Peyer's patch (tissue), 4 donors: ENCODE measurements at regions not wholly inside any gene's neighbourhood (a gene's known extent, or its start where the extent isn't known, plus 50 kb on each side); places are given as distances from the start of the nearest gene placed in this dataset.

Experiments used
- DNase-seq, 3 donors: peaks; one replicate each; pipeline ENCODE4 v3.0.0-alpha.2; 2017 to 2019
- H3K27ac ChIP-seq, 4 donors: fragments of 200-600 bp; sonication (generic); one replicate each; pipeline ENCODE4 v1.5.1; 2016 to 2019
- H3K27me3 ChIP-seq, 2 donors: fragments of 200-600 bp; sonication (generic); one replicate each; pipeline ENCODE4 v1.5.1; 2019
- H3K36me3 ChIP-seq, 3 donors: fragments of 200-600 bp; sonication (generic); one replicate each; pipeline ENCODE4 v1.5.1; 2016 to 2019
- H3K4me1 ChIP-seq, 4 donors: fragments of 200-600 bp; sonication (generic); one replicate each; pipeline ENCODE4 v1.5.1; 2016 to 2019
- H3K4me3 ChIP-seq, 4 donors: fragments of 200-600 bp; sonication (generic); 1 replicate in 3 of 4; 2 replicates in 1 of 4; pipeline ENCODE4 v1.5.1; 2016 to 2019; ENCODE audit warnings: mild to moderate bottlenecking in 1 of 4
- H3K9me3 ChIP-seq, 4 donors: fragments of 200-600 bp; sonication (generic); one replicate each; pipeline ENCODE4 v1.5.1; 2016 to 2019; ENCODE audit warnings: mild to moderate bottlenecking in 1 of 4
- CTCF ChIP-seq, 6 experiments: fragments of 450-650 bp in 4 of 6; fragments of 200-600 bp in 2 of 6; sonication (generic) in 1 of 6; IDR thresholded peaks; one replicate each; pipeline ENCODE4 v1.5.1; 2017 to 2019; ENCODE audit warnings: antibody characterized with exemption in 6 of 6, mild to moderate bottlenecking in 3 of 6, moderate library complexity in 1 of 6
- POLR2A ChIP-seq, 2 donors: fragments of 450-650 bp; IDR thresholded peaks; one replicate each; pipeline ENCODE4 v1.5.1; 2017; ENCODE audit warnings: antibody characterized with exemption in 2 of 2, mild to moderate bottlenecking in 2 of 2, moderate library complexity in 2 of 2

GRCh38 chr7:57343901-57344622 is 105.9 kb upstream of the ZNF716 start:
- no peak for DNase-seq
- Histone ChIP-seq H3K27ac (no peak overlapping the region), H3K4me1 (no peaks in the 10 kb centered on the region), H3K36me3 (no peaks in the 10 kb centered on the region), H3K4me3 (no peak overlapping the region), H3K27me3 (no peaks in the 10 kb centered on the region), H3K9me3 (peaks cover 0 to 11% (median 2%) of the 10 kb centered on the region in 4 donors)
- no peak for TF ChIP-seq CTCF (IDR thresholded peaks at IDR 0.05)

GRCh38 chr7:57344957-57345356 is 105.0 kb upstream of the ZNF716 start:
- Histone ChIP-seq H3K4me1 (no peaks in the 10 kb centered on the region), H3K27ac (no peak overlapping the region), H3K27me3 (no peaks in the 10 kb centered on the region), H3K36me3 (no peaks in the 10 kb centered on the region), H3K4me3 (no peak overlapping the region), H3K9me3 (peaks cover 0 to 11% (median 2%) of the 10 kb centered on the region in 4 donors)
- TF ChIP-seq CTCF (IDR thresholded peaks at IDR 0.05) (no peak), POLR2A (IDR thresholded peaks at IDR 0.05) (no peak)
- no peak for DNase-seq

GRCh38 chr7:57348646-57349269 is 101.2 kb upstream of the ZNF716 start:
- no peak for DNase-seq
- Histone ChIP-seq H3K4me1 (no peaks in the 10 kb centered on the region), H3K27me3 (no peaks in the 10 kb centered on the region), H3K4me3 (no peak overlapping the region), H3K36me3 (no peaks in the 10 kb centered on the region), H3K27ac (no peak overlapping the region), H3K9me3 (peaks cover 0 to 11% (median 3%) of the 10 kb centered on the region in 4 donors)
- TF ChIP-seq POLR2A (IDR thresholded peaks at IDR 0.05) (no peak), CTCF (IDR thresholded peaks at IDR 0.05) (no peak)

GRCh38 chr7:57354195-57354594 is 95.8 kb upstream of the ZNF716 start:
- Histone ChIP-seq H3K4me1 (no peaks in the 10 kb centered on the region), H3K27ac (no peak overlapping the region), H3K4me3 (no peak overlapping the region), H3K9me3 (peaks cover 0 to 12% (median 0%) of the 10 kb centered on the region in 4 donors), H3K27me3 (no peaks in the 10 kb centered on the region), H3K36me3 (no peaks in the 10 kb centered on the region)
- no peak for DNase-seq
- no peak for TF ChIP-seq POLR2A (IDR thresholded peaks at IDR 0.05)
- no peak for TF ChIP-seq CTCF (IDR thresholded peaks at IDR 0.05)

- Histone ChIP-seq H3K36me3 (no peaks in the 10 kb centered on the region), H3K27ac (no peak overlapping the region), H3K27me3 (no peaks in the 10 kb centered on the region), H3K9me3 (peaks cover 0 to 12% (median 0%) of the 10 kb centered on the region in 4 donors), H3K4me3 (no peak overlapping the region), H3K4me1 (no peaks in the 10 kb centered on the region)
- TF ChIP-seq POLR2A (IDR thresholded peaks at IDR 0.05) (no peak), CTCF (IDR thresholded peaks at IDR 0.05) (no peak)
- no peak for DNase-seq
Measured at GRCh38 chr7:57354679-57355338, 95.2 kb upstream of the ZNF716 start.
